SK-N-SH (cell line): ENCODE measurements at regions not wholly inside any gene's neighbourhood (a gene's known extent, or its start where the extent isn't known, plus 50 kb on each side); places are given as distances from the start of the nearest gene placed in this dataset.

Experiments used
- CTCF ChIA-PET: fragments of 300-600, 350-600 bp; formaldehyde crosslinking; extraction: SDS; loops from one replicate; lab custom pipeline; 2021; lab: Yijun Ruan, JAX
- POLR2A ChIA-PET: fragments of 350-600 bp; sonication (Branson Sonifier 250); formaldehyde crosslinking; extraction: SDS; loops from one replicate; lab custom pipeline; 2020; ENCODE audit warnings: antibody characterized with exemption, inconsistent platforms; lab: Yijun Ruan, JAX
- DNase-seq: peaks from one replicate; pipeline ENCODE4 v3.0.0; 2012
- H2AFZ ChIP-seq: fragments of 200-600 bp; sonication (generic); 2 replicates; pipeline ENCODE4 v1.8.1; 2016; ENCODE audit warnings: antibody characterized with exemption, mild to moderate bottlenecking, low read depth
- H3F3A ChIP-seq: fragments of 200-600 bp; sonication (generic); replicated peaks from 2 replicates; pipeline ENCODE3; 2016; ENCODE audit warnings: antibody characterized with exemption, mild to moderate bottlenecking; ENCODE audit not compliant: insufficient read depth
- H3K27ac ChIP-seq, 2 experiments: fragments of 200-500 bp in 1 of 2; fragments of 200-600 bp in 1 of 2; sonication (Bioruptor generic) in 1 of 2; sonication (generic), shearing (Covaris generic) in 1 of 2; 2 replicates each; pipeline versions ENCODE4 v1.5.1 to v1.6.1; 2014 to 2016; ENCODE audit warnings: low read depth in 2 of 2, inconsistent platforms in 1 of 2, low read length in 1 of 2, mild to moderate bottlenecking in 1 of 2, mixed read lengths in 1 of 2
- H3K27me3 ChIP-seq: fragments of 200-600 bp; sonication (generic), shearing (Covaris generic); 2 replicates; pipeline ENCODE4 v1.6.1; 2016; ENCODE audit warnings: mixed run types; ENCODE audit not compliant: insufficient read depth
- H3K36me3 ChIP-seq, 2 experiments: fragments of 200-500 bp in 1 of 2; fragments of 200-600 bp in 1 of 2; sonication (Bioruptor generic) in 1 of 2; sonication (generic) in 1 of 2; replicated peaks in 1 of 2; 2 replicates each; pipeline versions ENCODE3 to v1.5.1; 2014 to 2016; ENCODE audit warnings: low read length in 1 of 2, mild to moderate bottlenecking in 1 of 2; ENCODE audit not compliant: insufficient read depth in 2 of 2, control insufficient read depth in 1 of 2
- H3K4me1 ChIP-seq, 2 experiments: fragments of 200-500 bp in 1 of 2; fragments of 200-600 bp in 1 of 2; sonication (Bioruptor generic) in 1 of 2; sonication (generic), shearing (Covaris generic) in 1 of 2; 2 replicates each; pipeline versions ENCODE4 v1.5.1 to v1.6.1; 2014 to 2016; ENCODE audit warnings: low read depth in 1 of 2, low read length in 1 of 2, mixed run types in 1 of 2; ENCODE audit not compliant: insufficient read depth in 2 of 2, control insufficient read depth in 1 of 2
- H3K4me2 ChIP-seq: fragments of 200-600 bp; sonication (generic), shearing (Covaris generic); 2 replicates; pipeline ENCODE4 v1.6.1; 2017; ENCODE audit warnings: mixed run types
- H3K4me3 ChIP-seq, 2 experiments: fragments of 200-500 bp in 1 of 2; fragments of 200-600 bp in 1 of 2; sonication (Bioruptor generic) in 1 of 2; sonication (generic), shearing (Covaris generic) in 1 of 2; 2 replicates each; pipeline versions ENCODE4 v1.5.1 to v1.8.1; 2014 to 2016; ENCODE audit warnings: low read depth in 2 of 2, inconsistent platforms in 1 of 2, low read length in 1 of 2, mild to moderate bottlenecking in 1 of 2, mixed read lengths in 1 of 2, moderate library complexity in 1 of 2
- H3K79me2 ChIP-seq: fragments of 200-600 bp; sonication (generic); 2 replicates; pipeline ENCODE4 v1.8.1; 2017; ENCODE audit warnings: mild to moderate bottlenecking; ENCODE audit not compliant: insufficient read depth
- H3K9ac ChIP-seq: fragments of 200-600 bp; sonication (generic); 2 replicates; pipeline ENCODE4 v1.6.1; 2017; ENCODE audit warnings: mixed run types
- H3K9me2 ChIP-seq: fragments of 200-600 bp; sonication (generic); 2 replicates; pipeline ENCODE4 v1.6.1; 2017; ENCODE audit warnings: mixed run types
- H3K9me3 ChIP-seq: fragments of 200-600 bp; sonication (generic); 2 replicates; pipeline ENCODE4 v1.6.1; 2017; ENCODE audit warnings: mixed run types, mild to moderate bottlenecking, moderate library complexity
- H4K20me1 ChIP-seq: fragments of 200-600 bp; sonication (generic); 2 replicates; pipeline ENCODE4 v1.6.1; 2017; ENCODE audit warnings: mild to moderate bottlenecking, mixed run types; ENCODE audit not compliant: insufficient read depth
- CHD2 ChIP-seq: fragments of 150-350 bp; IDR thresholded peaks from 2 replicates; pipeline ENCODE4 v1.6.1; 2018; ENCODE audit warnings: low read length; ENCODE audit not compliant: partially characterized antibody
- EP300 ChIP-seq, 2 experiments: IDR thresholded peaks; 2 replicates each; pipeline versions ENCODE4 v1.4.0 to v1.6.1; 2012; ENCODE audit warnings: borderline replicate concordance in 1 of 2, low read depth in 1 of 2, low read length in 1 of 2
- GABPA ChIP-seq: IDR thresholded peaks from 2 replicates; pipeline ENCODE4 v1.4.0; 2012; ENCODE audit warnings: low read depth, mild to moderate bottlenecking
- GATA2 ChIP-seq: sonication (generic); formaldehyde crosslinking; IDR thresholded peaks from 2 replicates; pipeline ENCODE4 v1.5.0; 2020; ENCODE audit warnings: mild to moderate bottlenecking, missing genetic modification reagents
- MEF2A ChIP-seq: IDR thresholded peaks from 2 replicates; pipeline ENCODE4 v1.4.0; 2012; ENCODE audit warnings: low read depth, borderline replicate concordance
- MXI1 ChIP-seq: IDR thresholded peaks from 2 replicates; pipeline ENCODE4 v1.6.1; 2012; ENCODE audit warnings: mild to moderate bottlenecking, low read depth, low read length, improper control_type of control experiment
- RAD21 ChIP-seq: IDR thresholded peaks from 2 replicates; pipeline ENCODE4 v1.6.1; 2012; ENCODE audit warnings: mild to moderate bottlenecking, low read length
- RCOR1 ChIP-seq: fragments of 150-350 bp; IDR thresholded peaks from 2 replicates; pipeline ENCODE4 v1.6.1; 2017; ENCODE audit warnings: antibody characterized with exemption, low read length
- SIN3A ChIP-seq: IDR thresholded peaks from 2 replicates; pipeline ENCODE4 v1.6.1; 2012; ENCODE audit warnings: low read depth, mild to moderate bottlenecking, low read length, moderate library complexity, borderline replicate concordance
- TCF12 ChIP-seq: IDR thresholded peaks from 2 replicates; pipeline ENCODE4 v1.4.0; 2012
- WGBS: methylation state at CpG from one replicate; pipeline ENCODE4 v1.1.6; 2017; ENCODE audit warnings: low lambda C conversion rate; 5-methylcytosine and 5-hydroxymethylcytosine counted together
- TF ChIP-seq, protein P1 (sequence below): IDR thresholded peaks from 2 replicates; pipeline ENCODE4; 2012
- TF ChIP-seq, protein P2 (sequence below): fragments of 200-600 bp; sonication (generic); IDR thresholded peaks from 2 replicates; pipeline ENCODE4 v1.6.1; 2017; ENCODE audit warnings: antibody characterized with exemption, mild to moderate bottlenecking, moderate library complexity
- TF ChIP-seq, protein P3 (sequence below): IDR thresholded peaks from 2 replicates; pipeline ENCODE4 v1.6.1; 2012; ENCODE audit warnings: mild to moderate bottlenecking, low read depth, low read length, moderate library complexity
- TF ChIP-seq, protein P4 (sequence below): IDR thresholded peaks from 2 replicates; pipeline ENCODE4 v1.4.0; 2012; ENCODE audit warnings: low read depth, borderline replicate concordance

DNA sequence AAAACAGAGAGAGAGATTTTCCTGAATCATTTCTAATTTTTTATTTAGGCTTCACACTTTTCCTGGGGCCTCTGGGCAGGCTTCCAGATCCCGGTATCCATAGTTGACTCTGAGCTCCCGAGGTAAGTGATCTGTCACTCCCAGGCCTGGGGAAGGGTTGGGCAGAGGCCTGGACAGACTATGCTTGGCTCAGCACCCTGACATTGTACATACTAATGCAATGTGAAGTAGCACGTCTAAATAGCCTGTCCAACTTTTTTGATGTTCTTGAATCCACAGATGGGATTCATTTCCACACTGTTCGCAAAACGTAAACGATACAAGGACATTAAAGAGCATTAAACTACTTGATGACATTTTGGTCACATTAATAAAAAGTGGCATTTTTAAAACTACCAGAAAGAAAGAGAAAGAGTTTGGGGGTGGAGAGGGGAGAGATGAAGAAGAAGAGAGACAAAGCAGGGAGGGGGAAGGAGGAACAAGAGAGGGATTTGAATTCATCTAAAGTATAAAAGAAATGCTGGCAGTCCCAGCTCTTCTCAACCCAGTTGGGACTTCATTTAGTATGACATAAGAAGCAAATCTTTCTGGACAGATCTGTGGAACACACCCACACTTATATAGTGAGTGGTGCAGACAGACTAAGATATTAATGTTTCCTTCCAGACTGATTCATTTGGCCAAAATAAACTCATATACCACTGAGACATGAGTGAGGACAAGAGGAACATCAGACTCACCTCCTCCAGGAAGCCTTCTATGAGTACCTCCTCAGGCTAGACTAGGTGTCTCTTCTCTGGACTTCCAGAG is 514.2 kb downstream of the SOX6 start:
- H3K9me2 ChIP-seq, result no peaks in the 10 kb centered on the region
- no peak overlapping the region for H3K4me2 ChIP-seq
- TF ChIP-seq RCOR1 (peak; percentile 58), EP300 (IDR thresholded peaks at IDR 0.05; ENCODE audit: borderline replicate concordance in 1 of 2, low read depth in 1 of 2, low read length in 1 of 2) (peak in 1 of 2 experiments; percentile 82; a peak in 2 of 4 replicates), RAD21 (peak; percentile 9; the same call in 1 of the 2 replicates)
- TF ChIP-seq, protein P1, sequence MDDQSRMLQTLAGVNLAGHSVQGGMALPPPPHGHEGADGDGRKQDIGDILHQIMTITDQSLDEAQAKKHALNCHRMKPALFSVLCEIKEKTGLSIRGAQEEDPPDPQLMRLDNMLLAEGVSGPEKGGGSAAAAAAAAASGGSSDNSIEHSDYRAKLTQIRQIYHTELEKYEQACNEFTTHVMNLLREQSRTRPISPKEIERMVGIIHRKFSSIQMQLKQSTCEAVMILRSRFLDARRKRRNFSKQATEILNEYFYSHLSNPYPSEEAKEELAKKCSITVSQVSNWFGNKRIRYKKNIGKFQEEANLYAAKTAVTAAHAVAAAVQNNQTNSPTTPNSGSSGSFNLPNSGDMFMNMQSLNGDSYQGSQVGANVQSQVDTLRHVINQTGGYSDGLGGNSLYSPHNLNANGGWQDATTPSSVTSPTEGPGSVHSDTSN, result no peak
- H2AFZ ChIP-seq, result no peak overlapping the region
- no peak overlapping the region for H3K9ac ChIP-seq
- no peaks in the 10 kb centered on the region for H3K27me3 ChIP-seq
- peak; percentile 17 for DNase-seq
- WGBS, result 25% methylated on average over 6 of the region's 6 CpGs
- H3K79me2 ChIP-seq, result no peaks in the 10 kb centered on the region
- H3K36me3 ChIP-seq, result no peaks in the 10 kb centered on the region
- peak overlapping the region in 1 of 2 experiments; percentile 97; a peak in 2 of 4 replicates for H3K27ac ChIP-seq
- no peaks in the 10 kb centered on the region for H4K20me1 ChIP-seq
- peaks cover 6 to 73% of the 10 kb centered on the region in 2 experiments; a peak in 3 of 4 replicates for H3K4me1 ChIP-seq
- H3K4me3 ChIP-seq, result no peak overlapping the region
- H3K9me3 ChIP-seq, result no peaks in the 10 kb centered on the region
- H3F3A ChIP-seq, result no peaks in the 10 kb centered on the region
- ChIA-PET CTCF (interaction anchor here (0.6 to 1.7 kb wide), 6 partner anchors 12 to 765 kb away, joined by 3 to 9 read pairs (median 3); no protein-coding TSS in a partner anchor), POLR2A (interaction anchor here (1.5 kb wide), 1 partner anchor 192 kb away, joined by 3 read pairs; no protein-coding TSS in a partner anchor)

DNA sequence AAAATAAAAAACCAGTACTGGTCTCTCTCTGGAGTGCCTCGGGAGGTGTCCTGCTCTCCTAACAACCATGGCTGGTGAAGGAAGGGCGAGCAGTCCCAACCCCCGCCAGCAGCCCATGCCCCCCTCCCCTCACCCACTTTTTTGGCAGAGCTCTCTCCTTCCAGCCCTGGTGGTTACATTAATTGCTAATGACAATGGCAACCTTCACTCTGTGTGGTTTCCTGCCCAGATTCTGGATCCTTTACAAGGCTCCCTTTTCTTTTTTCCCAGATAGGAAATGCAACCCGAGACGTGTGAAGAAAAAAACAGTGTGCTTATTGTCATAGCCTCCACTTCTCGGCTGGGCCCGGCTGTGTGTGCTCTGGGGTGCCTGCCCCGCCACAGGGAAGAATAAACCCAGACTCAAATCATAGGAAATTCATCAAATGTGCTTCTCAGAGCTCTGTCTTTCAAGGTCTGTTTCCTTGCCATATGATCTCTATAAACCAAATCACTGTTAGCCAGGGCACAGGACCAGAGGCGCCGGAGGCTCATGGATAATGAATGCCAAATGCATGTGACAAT is 513.0 kb downstream of the SOX6 start:
- DNase-seq, result peak; percentile 60
- no peaks in the 10 kb centered on the region for H3K27me3 ChIP-seq
- no peaks in the 10 kb centered on the region for H3F3A ChIP-seq
- peaks cover 6 to 65% of the 10 kb centered on the region in 2 experiments; a peak in 3 of 4 replicates for H3K4me1 ChIP-seq
- POLR2A ChIA-PET, result interaction anchor here (0.6 to 1.5 kb wide), 10 partner anchors 41 to 762 kb away, joined by 3 to 8 read pairs (median 4); no protein-coding TSS in a partner anchor
- H3K4me3 ChIP-seq, result no peak overlapping the region
- peak overlapping the region; percentile 27 to 97; a peak in 3 of 4 replicates for H3K27ac ChIP-seq
- WGBS, result 17% methylated on average over 9 of the region's 10 CpGs
- no peaks in the 10 kb centered on the region for H3K79me2 ChIP-seq
- no peaks in the 10 kb centered on the region for H3K9me2 ChIP-seq
- no peak overlapping the region for H2AFZ ChIP-seq
- H3K9me3 ChIP-seq, result no peaks in the 10 kb centered on the region
- H3K36me3 ChIP-seq, result no peaks in the 10 kb centered on the region
- no peak overlapping the region for H3K9ac ChIP-seq
- CTCF ChIA-PET, result interaction anchor here (1.6 to 2.6 kb wide), 2 partner anchors 16 to 193 kb away, joined by 5 to 10 read pairs; no protein-coding TSS in a partner anchor
- no peak overlapping the region for H3K4me2 ChIP-seq
- H4K20me1 ChIP-seq, result no peaks in the 10 kb centered on the region
- TF ChIP-seq, protein P2, sequence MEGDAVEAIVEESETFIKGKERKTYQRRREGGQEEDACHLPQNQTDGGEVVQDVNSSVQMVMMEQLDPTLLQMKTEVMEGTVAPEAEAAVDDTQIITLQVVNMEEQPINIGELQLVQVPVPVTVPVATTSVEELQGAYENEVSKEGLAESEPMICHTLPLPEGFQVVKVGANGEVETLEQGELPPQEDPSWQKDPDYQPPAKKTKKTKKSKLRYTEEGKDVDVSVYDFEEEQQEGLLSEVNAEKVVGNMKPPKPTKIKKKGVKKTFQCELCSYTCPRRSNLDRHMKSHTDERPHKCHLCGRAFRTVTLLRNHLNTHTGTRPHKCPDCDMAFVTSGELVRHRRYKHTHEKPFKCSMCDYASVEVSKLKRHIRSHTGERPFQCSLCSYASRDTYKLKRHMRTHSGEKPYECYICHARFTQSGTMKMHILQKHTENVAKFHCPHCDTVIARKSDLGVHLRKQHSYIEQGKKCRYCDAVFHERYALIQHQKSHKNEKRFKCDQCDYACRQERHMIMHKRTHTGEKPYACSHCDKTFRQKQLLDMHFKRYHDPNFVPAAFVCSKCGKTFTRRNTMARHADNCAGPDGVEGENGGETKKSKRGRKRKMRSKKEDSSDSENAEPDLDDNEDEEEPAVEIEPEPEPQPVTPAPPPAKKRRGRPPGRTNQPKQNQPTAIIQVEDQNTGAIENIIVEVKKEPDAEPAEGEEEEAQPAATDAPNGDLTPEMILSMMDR, result no peak
- TF ChIP-seq EP300 (IDR thresholded peaks at IDR 0.05; ENCODE audit: borderline replicate concordance in 1 of 2, low read depth in 1 of 2, low read length in 1 of 2) (peak in 1 of 2 experiments; percentile 95; a peak in 2 of 4 replicates), SIN3A (no peak), RCOR1 (peak; percentile 85), MXI1 (no peak), TCF12 (peak; percentile 49; the same call in 1 of the 2 replicates), CHD2 (peak; percentile 50), MEF2A (no peak), GATA2 (peak; percentile 41), GABPA (no peak)
- TF ChIP-seq, protein P1, result no peak
- TF ChIP-seq, protein P3, sequence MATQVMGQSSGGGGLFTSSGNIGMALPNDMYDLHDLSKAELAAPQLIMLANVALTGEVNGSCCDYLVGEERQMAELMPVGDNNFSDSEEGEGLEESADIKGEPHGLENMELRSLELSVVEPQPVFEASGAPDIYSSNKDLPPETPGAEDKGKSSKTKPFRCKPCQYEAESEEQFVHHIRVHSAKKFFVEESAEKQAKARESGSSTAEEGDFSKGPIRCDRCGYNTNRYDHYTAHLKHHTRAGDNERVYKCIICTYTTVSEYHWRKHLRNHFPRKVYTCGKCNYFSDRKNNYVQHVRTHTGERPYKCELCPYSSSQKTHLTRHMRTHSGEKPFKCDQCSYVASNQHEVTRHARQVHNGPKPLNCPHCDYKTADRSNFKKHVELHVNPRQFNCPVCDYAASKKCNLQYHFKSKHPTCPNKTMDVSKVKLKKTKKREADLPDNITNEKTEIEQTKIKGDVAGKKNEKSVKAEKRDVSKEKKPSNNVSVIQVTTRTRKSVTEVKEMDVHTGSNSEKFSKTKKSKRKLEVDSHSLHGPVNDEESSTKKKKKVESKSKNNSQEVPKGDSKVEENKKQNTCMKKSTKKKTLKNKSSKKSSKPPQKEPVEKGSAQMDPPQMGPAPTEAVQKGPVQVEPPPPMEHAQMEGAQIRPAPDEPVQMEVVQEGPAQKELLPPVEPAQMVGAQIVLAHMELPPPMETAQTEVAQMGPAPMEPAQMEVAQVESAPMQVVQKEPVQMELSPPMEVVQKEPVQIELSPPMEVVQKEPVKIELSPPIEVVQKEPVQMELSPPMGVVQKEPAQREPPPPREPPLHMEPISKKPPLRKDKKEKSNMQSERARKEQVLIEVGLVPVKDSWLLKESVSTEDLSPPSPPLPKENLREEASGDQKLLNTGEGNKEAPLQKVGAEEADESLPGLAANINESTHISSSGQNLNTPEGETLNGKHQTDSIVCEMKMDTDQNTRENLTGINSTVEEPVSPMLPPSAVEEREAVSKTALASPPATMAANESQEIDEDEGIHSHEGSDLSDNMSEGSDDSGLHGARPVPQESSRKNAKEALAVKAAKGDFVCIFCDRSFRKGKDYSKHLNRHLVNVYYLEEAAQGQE, result no peak
- TF ChIP-seq, protein P4, sequence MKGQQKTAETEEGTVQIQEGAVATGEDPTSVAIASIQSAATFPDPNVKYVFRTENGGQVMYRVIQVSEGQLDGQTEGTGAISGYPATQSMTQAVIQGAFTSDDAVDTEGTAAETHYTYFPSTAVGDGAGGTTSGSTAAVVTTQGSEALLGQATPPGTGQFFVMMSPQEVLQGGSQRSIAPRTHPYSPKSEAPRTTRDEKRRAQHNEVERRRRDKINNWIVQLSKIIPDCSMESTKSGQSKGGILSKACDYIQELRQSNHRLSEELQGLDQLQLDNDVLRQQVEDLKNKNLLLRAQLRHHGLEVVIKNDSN, result no peak
